ENCODE measurements at regions not wholly inside any gene's neighbourhood (a gene's known extent, or its start where the extent isn't known, plus 50 kb on each side); places are given as distances from the start of the nearest gene placed in this dataset.

DNA sequence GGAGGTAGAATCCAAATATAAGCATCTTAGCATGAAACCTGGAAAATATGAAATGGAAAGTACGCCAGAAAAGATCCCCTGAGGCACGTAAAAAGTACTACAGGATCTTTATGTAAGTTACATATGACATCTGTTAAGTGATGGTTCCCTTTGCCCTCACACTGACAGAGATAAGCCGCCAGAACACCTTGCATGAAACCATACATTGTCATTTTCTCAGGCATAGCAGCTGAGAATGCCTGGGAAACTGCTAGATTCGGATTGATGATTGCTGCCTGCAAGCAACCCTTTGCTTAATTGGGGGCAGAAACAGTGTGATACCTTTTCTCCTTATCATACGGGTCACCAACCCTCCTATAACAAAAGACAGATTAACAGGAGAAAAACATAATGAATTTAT lies 826.6 kb upstream of the LRRN3 start:
- TF ChIP-seq, protein P1, sequence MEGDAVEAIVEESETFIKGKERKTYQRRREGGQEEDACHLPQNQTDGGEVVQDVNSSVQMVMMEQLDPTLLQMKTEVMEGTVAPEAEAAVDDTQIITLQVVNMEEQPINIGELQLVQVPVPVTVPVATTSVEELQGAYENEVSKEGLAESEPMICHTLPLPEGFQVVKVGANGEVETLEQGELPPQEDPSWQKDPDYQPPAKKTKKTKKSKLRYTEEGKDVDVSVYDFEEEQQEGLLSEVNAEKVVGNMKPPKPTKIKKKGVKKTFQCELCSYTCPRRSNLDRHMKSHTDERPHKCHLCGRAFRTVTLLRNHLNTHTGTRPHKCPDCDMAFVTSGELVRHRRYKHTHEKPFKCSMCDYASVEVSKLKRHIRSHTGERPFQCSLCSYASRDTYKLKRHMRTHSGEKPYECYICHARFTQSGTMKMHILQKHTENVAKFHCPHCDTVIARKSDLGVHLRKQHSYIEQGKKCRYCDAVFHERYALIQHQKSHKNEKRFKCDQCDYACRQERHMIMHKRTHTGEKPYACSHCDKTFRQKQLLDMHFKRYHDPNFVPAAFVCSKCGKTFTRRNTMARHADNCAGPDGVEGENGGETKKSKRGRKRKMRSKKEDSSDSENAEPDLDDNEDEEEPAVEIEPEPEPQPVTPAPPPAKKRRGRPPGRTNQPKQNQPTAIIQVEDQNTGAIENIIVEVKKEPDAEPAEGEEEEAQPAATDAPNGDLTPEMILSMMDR (IDR thresholded peaks at IDR 0.05; ENCODE audit: low read depth, low read length, missing control alignments): no peak
- Histone ChIP-seq H3K36me3 (replicated peaks) (no peaks in the 10 kb centered on the region), H3K27ac (no peak overlapping the region), H3K4me3 (ENCODE audit: low read depth, low read length) (no peak overlapping the region), H3K27me3 (replicated peaks) (no peaks in the 10 kb centered on the region)
- DNase-seq: no peak
- in situ Hi-C loops (cut with HindIII; ENCODE audit: low pct_ligation_motif_present, low sequenced_read_pairs): no loop called here

DNA sequence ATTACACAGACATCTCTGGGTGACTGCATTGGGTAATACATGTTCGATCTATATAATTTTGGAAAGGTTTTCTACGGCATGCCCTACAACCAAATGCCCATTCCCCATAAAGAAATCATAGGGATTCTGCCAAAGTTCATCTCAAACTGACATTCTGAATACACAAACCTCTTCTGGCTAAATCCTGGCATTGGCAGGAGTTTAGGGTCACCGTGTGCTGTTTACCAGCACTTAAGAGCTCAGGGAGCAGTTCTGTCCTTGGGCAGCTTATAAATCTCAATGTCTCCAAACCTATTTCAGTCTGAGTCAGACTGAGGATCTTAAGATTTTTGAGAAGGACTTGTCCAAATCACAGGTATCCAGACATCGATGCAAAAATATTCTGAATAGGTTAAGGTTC lies 809.6 kb upstream of the LRRN3 start:
- Histone ChIP-seq H3K27ac (no peak overlapping the region), H3K36me3 (replicated peaks) (no peaks in the 10 kb centered on the region), H3K4me3 (ENCODE audit: low read depth, low read length) (no peak overlapping the region), H3K27me3 (replicated peaks) (no peaks in the 10 kb centered on the region)
- in situ Hi-C loops (cut with HindIII; ENCODE audit: low pct_ligation_motif_present, low sequenced_read_pairs): no loop called here
- DNase-seq: no peak
- TF ChIP-seq, protein P1 (IDR thresholded peaks at IDR 0.05; ENCODE audit: low read depth, low read length, missing control alignments): no peak

DNA sequence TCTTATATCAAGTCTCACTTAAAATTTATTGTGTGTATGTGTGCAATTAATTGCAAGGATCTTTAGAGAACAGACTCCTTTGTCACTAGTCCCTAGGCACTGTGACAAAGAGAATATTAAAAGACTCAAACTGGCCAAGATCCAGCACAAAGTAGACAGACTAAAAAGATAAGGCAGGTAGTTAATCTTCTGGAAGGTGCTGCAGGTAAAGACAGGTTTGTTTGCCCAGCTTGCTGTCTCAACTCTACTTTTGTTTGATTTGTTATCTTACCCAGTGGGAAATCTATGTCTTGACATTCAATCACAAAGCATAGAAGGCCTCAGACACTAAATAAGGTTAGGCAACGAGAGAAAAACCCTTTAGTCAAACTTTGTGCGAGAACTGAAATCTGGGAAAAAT lies 807.9 kb upstream of the LRRN3 start:
- Histone ChIP-seq H3K27me3 (replicated peaks) (no peaks in the 10 kb centered on the region), H3K36me3 (replicated peaks) (no peaks in the 10 kb centered on the region), H3K27ac (no peak overlapping the region), H3K4me3 (ENCODE audit: low read depth, low read length) (no peak overlapping the region)
- TF ChIP-seq, protein P1 (IDR thresholded peaks at IDR 0.05; ENCODE audit: low read depth, low read length, missing control alignments): no peak
- in situ Hi-C loops (cut with HindIII; ENCODE audit: low pct_ligation_motif_present, low sequenced_read_pairs): no loop called here
- DNase-seq: no peak

DNA sequence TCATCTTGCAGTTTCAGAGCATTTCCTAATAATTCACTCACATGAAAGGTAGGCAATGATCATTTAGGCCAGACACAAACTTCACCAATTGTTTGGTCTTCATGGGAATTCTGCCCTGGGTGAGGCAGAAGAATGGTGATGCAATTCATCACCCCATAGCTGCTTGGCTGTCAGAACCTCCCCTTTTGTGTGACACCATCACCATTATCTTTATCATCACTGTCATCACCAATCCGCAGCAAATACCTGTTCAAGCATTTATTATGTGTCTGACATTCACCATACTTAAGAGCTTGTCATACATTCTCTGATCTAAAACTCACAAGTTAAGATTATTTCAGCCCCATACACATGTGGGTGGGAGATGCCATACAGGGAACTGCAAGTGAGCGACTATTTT lies 799.5 kb upstream of the LRRN3 start:
- TF ChIP-seq, protein P1 (IDR thresholded peaks at IDR 0.05; ENCODE audit: low read depth, low read length, missing control alignments): no peak
- in situ Hi-C loops (cut with HindIII; ENCODE audit: low pct_ligation_motif_present, low sequenced_read_pairs): no loop called here
- no peaks in the 10 kb centered on the region for H3K27me3 ChIP-seq (replicated peaks)
- no peaks in the 10 kb centered on the region for H3K36me3 ChIP-seq (replicated peaks)
- H3K27ac ChIP-seq: no peak overlapping the region
- no peak overlapping the region for H3K4me3 ChIP-seq (ENCODE audit: low read depth, low read length)
- no peak for DNase-seq

DNA sequence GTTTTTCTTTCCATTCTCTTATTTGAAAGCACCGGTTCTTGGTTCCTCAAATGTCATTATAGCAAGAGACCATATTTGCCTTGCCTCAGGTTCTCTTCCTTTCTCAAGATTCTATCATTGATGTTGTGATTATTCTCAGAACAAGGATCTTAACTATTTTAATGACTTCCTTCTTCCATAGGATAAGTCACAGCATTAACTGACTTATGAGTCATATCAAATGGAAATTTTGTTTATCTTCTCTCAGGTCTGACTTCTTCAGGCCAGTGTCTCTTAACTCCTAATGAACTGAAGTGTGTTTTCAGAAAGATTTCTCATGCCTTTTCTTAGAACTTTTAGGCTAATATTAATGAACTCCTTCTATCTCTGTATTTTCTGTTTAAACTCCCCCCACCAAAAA lies 794.6 kb upstream of the LRRN3 start:
- DNase-seq: no peak
- Histone ChIP-seq H3K36me3 (replicated peaks) (no peaks in the 10 kb centered on the region), H3K27me3 (replicated peaks) (no peaks in the 10 kb centered on the region), H3K27ac (no peak overlapping the region), H3K4me3 (ENCODE audit: low read depth, low read length) (no peak overlapping the region)
- TF ChIP-seq, protein P1 (IDR thresholded peaks at IDR 0.05; ENCODE audit: low read depth, low read length, missing control alignments): no peak
- in situ Hi-C loops (cut with HindIII; ENCODE audit: low pct_ligation_motif_present, low sequenced_read_pairs): no loop called here

DNA sequence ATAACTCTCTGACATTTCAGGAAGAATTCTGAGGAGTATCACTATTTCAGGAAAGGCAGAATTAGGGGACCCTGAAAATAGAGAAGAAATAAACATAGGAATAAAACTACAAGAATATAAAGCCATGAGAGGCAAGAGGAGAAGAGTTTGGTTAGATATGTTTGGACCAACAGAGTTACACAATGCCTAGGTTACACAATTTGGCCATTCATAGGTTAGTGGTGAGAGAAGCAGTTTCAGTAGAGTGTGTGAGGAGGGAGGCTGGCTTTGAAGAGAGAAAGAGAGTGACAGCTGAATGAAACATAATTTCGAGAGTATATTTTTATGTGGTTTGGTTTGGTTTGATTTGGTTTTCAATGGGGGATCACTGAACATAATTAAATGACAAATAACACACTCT lies 783.2 kb upstream of the LRRN3 start:
- no peak for DNase-seq
- TF ChIP-seq, protein P1 (IDR thresholded peaks at IDR 0.05; ENCODE audit: low read depth, low read length, missing control alignments): no peak
- Histone ChIP-seq H3K4me3 (ENCODE audit: low read depth, low read length) (no peak overlapping the region), H3K27ac (no peak overlapping the region), H3K36me3 (replicated peaks) (no peaks in the 10 kb centered on the region), H3K27me3 (replicated peaks) (no peaks in the 10 kb centered on the region)
- in situ Hi-C loops (cut with HindIII; ENCODE audit: low pct_ligation_motif_present, low sequenced_read_pairs): no loop called here
